ENCODE measurements at regions not wholly inside any gene's neighbourhood (a gene's known extent, or its start where the extent isn't known, plus 50 kb on each side); places are given as distances from the start of the nearest gene placed in this dataset.

GRCh38 chr14:96626916-96627315 lies 124.7 kb downstream of the PAPOLA start:
- H3K27ac ChIP-seq, result no peak overlapping the region
- CTCF ChIA-PET, result interaction anchor here (0.5 kb wide), 1 partner anchor 39 kb away, joined by 10 read pairs; no protein-coding TSS in a partner anchor
- POLR2A ChIA-PET (ENCODE audit: low non-redundant PET), result no interaction called here
- no peak for DNase-seq (ENCODE audit: low spot score)
- TF ChIP-seq, protein P1, sequence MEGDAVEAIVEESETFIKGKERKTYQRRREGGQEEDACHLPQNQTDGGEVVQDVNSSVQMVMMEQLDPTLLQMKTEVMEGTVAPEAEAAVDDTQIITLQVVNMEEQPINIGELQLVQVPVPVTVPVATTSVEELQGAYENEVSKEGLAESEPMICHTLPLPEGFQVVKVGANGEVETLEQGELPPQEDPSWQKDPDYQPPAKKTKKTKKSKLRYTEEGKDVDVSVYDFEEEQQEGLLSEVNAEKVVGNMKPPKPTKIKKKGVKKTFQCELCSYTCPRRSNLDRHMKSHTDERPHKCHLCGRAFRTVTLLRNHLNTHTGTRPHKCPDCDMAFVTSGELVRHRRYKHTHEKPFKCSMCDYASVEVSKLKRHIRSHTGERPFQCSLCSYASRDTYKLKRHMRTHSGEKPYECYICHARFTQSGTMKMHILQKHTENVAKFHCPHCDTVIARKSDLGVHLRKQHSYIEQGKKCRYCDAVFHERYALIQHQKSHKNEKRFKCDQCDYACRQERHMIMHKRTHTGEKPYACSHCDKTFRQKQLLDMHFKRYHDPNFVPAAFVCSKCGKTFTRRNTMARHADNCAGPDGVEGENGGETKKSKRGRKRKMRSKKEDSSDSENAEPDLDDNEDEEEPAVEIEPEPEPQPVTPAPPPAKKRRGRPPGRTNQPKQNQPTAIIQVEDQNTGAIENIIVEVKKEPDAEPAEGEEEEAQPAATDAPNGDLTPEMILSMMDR (conservative IDR thresholded peaks at IDR 0.05; ENCODE audit: low read depth), result no peak

DNA sequence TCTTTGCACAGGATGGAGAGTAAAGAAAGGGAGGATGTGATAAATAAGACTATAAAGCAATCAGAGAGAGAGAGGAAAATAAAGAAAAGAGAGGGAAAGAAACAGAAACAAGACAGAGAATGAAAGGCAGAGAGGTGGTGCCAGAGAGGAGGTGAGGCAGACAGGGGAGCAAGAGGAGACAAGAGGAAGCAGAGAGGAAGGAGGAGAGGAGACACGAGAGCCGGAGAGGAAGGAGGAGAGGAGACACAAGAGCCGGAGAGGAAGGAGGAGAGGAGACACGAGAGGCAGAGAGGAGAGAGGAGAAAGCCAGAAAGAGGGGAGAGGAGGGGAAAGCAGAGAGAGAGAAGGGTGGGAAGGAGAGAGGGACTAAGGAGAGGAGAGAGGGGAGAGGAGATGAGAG lies 125.2 kb downstream of the PAPOLA start:
- no peak overlapping the region for H3K27ac ChIP-seq
- ChIA-PET POLR2A (ENCODE audit: low non-redundant PET) (no interaction called here), CTCF (interaction anchor here (0.5 kb wide), 1 partner anchor 39 kb away, joined by 10 read pairs; no protein-coding TSS in a partner anchor)
- no peak for DNase-seq (ENCODE audit: low spot score)
- TF ChIP-seq, protein P1 (conservative IDR thresholded peaks at IDR 0.05; ENCODE audit: low read depth), result no peak

DNA sequence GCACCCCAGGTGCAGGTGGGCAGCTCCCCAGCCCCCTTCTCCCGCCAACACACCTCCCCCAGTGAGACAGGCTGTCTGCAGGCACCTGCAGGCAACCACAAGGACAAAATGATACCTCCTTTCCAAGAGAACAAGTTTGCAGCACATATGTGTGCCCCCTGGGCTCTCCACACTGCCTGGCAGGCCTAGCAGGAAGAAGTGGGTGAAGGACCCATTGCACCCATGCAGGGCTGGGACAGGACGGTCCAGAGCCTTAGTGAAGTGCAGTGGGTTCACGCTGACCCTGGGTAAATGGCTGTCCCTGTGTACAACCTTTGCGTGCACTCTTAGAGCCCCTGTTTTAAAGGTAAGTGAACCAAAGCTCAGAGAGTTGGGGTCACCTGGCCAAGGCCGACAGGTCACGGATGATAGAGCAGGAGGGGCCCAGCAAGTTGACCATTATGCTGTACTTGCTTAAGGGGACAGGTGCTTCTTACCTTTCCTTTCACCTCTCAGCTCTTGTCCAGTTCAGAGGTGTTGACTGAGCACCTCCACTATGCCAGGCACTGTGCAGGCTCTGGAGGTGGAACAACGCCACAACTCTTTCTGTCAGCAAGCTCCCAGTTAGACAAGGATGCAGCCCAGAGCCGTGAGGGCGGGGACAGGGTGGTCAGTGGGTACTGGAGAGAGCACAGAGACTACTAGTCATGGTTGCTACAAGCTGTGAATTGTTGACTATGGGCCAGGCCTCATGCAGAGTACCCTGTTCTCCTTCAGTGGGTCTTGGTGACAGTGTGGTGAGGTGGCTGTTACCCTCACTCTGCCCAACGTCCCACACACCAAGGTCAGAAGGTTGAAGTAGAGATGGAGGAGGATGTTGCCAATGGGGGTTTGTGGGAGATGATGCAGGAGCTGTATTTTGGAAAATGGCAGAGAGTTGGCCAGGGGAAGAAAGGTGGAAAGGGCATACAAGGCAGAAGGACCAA lies 125.9 kb downstream of the PAPOLA start:
- no peak for DNase-seq (ENCODE audit: low spot score)
- TF ChIP-seq, protein P1 (conservative IDR thresholded peaks at IDR 0.05; ENCODE audit: low read depth), result no peak
- CTCF ChIA-PET, result no interaction called here
- H3K27ac ChIP-seq, result no peak overlapping the region
- POLR2A ChIA-PET (ENCODE audit: low non-redundant PET), result no interaction called here

DNA sequence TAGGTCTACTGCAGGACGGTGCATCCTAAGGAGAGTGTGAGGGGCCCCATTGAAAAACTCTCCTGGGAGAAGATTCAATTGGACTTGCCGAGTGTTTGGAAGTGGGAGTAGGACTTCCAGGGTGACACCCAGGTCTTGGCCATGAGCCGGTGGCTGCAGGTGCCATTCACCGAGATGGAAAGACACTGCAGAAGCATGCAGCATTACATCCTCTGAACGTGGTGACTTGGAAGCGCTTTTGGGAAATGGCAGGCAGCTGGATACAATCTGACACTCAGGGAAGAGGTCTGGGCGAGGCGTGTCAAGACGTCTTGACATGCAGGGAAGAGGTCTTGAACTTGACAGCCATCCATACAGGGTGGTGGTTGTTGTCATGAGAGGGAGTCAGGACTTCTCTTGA lies 126.9 kb downstream of the PAPOLA start:
- TF ChIP-seq, protein P1 (conservative IDR thresholded peaks at IDR 0.05; ENCODE audit: low read depth), result no peak
- ChIA-PET POLR2A (ENCODE audit: low non-redundant PET) (no interaction called here), CTCF (no interaction called here)
- H3K27ac ChIP-seq, result no peak overlapping the region
- DNase-seq (ENCODE audit: low spot score), result no peak

DNA sequence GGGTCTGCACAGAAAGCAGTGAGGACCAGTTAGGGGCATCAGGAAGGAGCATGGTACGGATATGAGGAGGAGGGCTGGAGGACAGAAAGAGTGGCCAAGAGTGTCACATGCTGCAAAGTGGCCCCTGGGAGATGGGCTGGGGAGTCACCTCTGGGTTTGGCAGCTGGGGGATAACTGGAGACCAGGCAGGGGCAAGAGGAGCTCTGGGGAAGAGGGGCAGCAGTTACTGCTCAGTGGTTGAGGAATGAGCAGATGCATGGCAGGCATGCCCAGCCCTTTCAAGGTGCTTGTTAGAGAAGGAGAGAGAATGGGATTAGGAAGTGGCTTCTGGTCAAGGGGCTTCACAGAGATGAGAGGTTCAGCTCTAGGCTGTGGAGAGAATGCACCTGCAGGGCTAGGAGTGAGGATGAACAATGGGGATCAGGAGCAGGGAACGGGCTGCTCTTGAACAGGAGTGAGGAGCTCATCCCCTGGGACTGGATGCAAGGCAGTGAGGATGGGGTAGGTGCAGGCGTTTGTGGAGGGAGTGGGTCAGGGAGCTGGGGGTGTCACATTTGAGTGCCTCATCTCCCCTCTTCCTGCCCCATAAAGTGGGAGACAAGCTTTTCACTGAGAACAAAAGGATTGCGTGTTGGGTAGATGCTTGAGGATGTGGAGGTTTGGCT lies 127.5 kb downstream of the PAPOLA start:
- CTCF ChIA-PET, result no interaction called here
- POLR2A ChIA-PET (ENCODE audit: low non-redundant PET), result no interaction called here
- no peak overlapping the region for H3K27ac ChIP-seq
- TF ChIP-seq, protein P1 (conservative IDR thresholded peaks at IDR 0.05; ENCODE audit: low read depth), result no peak
- no peak for DNase-seq (ENCODE audit: low spot score)

- TF ChIP-seq, protein P1 (conservative IDR thresholded peaks at IDR 0.05; ENCODE audit: low read depth), result no peak
- CTCF ChIA-PET, result interaction anchor here (0.7 kb wide), 1 partner anchor 1015 kb away, joined by 3 read pairs; no protein-coding TSS in a partner anchor
- no peak for DNase-seq (ENCODE audit: low spot score)
- POLR2A ChIA-PET (ENCODE audit: low non-redundant PET), result no interaction called here
- no peak overlapping the region for H3K27ac ChIP-seq
Observed at GRCh38 chr14:96630281-96630680, 128.1 kb downstream of the PAPOLA start.

All from RWPE1 (cell line).